Uterus (tissue), 3 donors: ENCODE measurements at regions not wholly inside any gene's neighbourhood (a gene's known extent, or its start where the extent isn't known, plus 50 kb on each side); places are given as distances from the start of the nearest gene placed in this dataset.

ENCODE experiments used
- DNase-seq, 2 donors: peaks; one replicate each; pipeline ENCODE4 v3.0.0-alpha.2; 2019 to 2020
- H3K27ac ChIP-seq, 2 donors: fragments of 200-600 bp; sonication (generic); 1 replicate in 1 of 2; 2 replicates in 1 of 2; pipeline ENCODE4 v1.5.1; 2016 to 2018
- H3K27me3 ChIP-seq, 2 donors: fragments of 200-600 bp; sonication (generic); one replicate each; pipeline ENCODE4 v1.5.1; 2018 to 2019; ENCODE audit warnings: control low read depth in 1 of 2
- H3K36me3 ChIP-seq, 2 donors: fragments of 200-600 bp; sonication (generic); one replicate each; pipeline ENCODE4 v1.5.1; 2019; ENCODE audit warnings: control low read depth in 1 of 2
- H3K4me1 ChIP-seq, 2 donors: fragments of 200-600 bp; sonication (generic); one replicate each; pipeline ENCODE4 v1.5.1; 2018 to 2019; ENCODE audit warnings: control low read depth in 1 of 2
- H3K4me3 ChIP-seq, 2 donors: fragments of 200-600 bp; sonication (generic); 1 replicate in 1 of 2; 2 replicates in 1 of 2; pipeline ENCODE4 v1.5.1; 2018 to 2019; ENCODE audit warnings: mild to moderate bottlenecking in 1 of 2
- H3K9me3 ChIP-seq, 2 donors: fragments of 200-600 bp; sonication (generic); one replicate each; pipeline ENCODE4 v1.5.1; 2019; ENCODE audit warnings: control low read depth in 1 of 2
- CTCF ChIP-seq, 4 experiments: fragments of 200-600 bp in 2 of 4; fragments of 450-650 bp in 2 of 4; sonication (generic) in 2 of 4; IDR thresholded peaks; one replicate each; pipeline ENCODE4 v1.5.1; 2016 to 2019; ENCODE audit warnings: antibody characterized with exemption in 4 of 4, mild to moderate bottlenecking in 2 of 4, moderate library complexity in 1 of 4
- POLR2A ChIP-seq, 2 donors: fragments of 450-650 bp; IDR thresholded peaks; one replicate each; pipeline ENCODE4 v1.6.1; 2016; ENCODE audit warnings: antibody characterized with exemption in 2 of 2, mild to moderate bottlenecking in 1 of 2, moderate library complexity in 1 of 2
- intact Hi-C: fragments of 100-400 bp; cut with DNase I; formaldehyde crosslinking; loops from one replicate; pipeline ENCODE4 v1.15.1; 2023; ENCODE audit warnings: low total_unique reads
- donor health status: DM: yes; HTN: yes; CAD: no.

- H3K27me3 ChIP-seq: no peaks in the 10 kb centered on the region
- H3K9me3 ChIP-seq: no peaks in the 10 kb centered on the region
- TF ChIP-seq POLR2A (IDR thresholded peaks at IDR 0.05) (no peak), CTCF (IDR thresholded peaks at IDR 0.05) (no peak)
- no peak overlapping the region for H3K4me3 ChIP-seq
- no peak for DNase-seq
- intact Hi-C loops: no loop called here
- H3K36me3 ChIP-seq: no peaks in the 10 kb centered on the region
- H3K27ac ChIP-seq: no peak overlapping the region
- no peaks in the 10 kb centered on the region for H3K4me1 ChIP-seq
Measured at GRCh38 chr7:156192921-156193320, 380.7 kb upstream of the SHH start.

- H3K27ac ChIP-seq: no peak overlapping the region
- no peaks in the 10 kb centered on the region for H3K27me3 ChIP-seq
- intact Hi-C loops: no loop called here
- H3K36me3 ChIP-seq: no peaks in the 10 kb centered on the region
- H3K9me3 ChIP-seq: no peaks in the 10 kb centered on the region
- DNase-seq: no peak
- H3K4me1 ChIP-seq: no peaks in the 10 kb centered on the region
- H3K4me3 ChIP-seq: no peak overlapping the region
- TF ChIP-seq CTCF (IDR thresholded peaks at IDR 0.05) (no peak), POLR2A (IDR thresholded peaks at IDR 0.05) (no peak)
Measured at GRCh38 chr7:156191090-156191489, 378.8 kb upstream of the SHH start.

GRCh38 chr7:156185076-156185475 is 372.8 kb upstream of the SHH start:
- no peak for DNase-seq
- Histone ChIP-seq H3K9me3 (no peaks in the 10 kb centered on the region), H3K4me1 (no peaks in the 10 kb centered on the region), H3K4me3 (no peak overlapping the region), H3K27ac (no peak overlapping the region), H3K27me3 (no peaks in the 10 kb centered on the region), H3K36me3 (no peaks in the 10 kb centered on the region)
- TF ChIP-seq POLR2A (IDR thresholded peaks at IDR 0.05) (no peak), CTCF (IDR thresholded peaks at IDR 0.05) (no peak)
- intact Hi-C loops: no loop called here

- intact Hi-C loops: no loop called here
- Histone ChIP-seq H3K4me3 (no peak overlapping the region), H3K27me3 (no peaks in the 10 kb centered on the region), H3K27ac (no peak overlapping the region), H3K36me3 (no peaks in the 10 kb centered on the region), H3K4me1 (no peaks in the 10 kb centered on the region), H3K9me3 (no peaks in the 10 kb centered on the region)
- TF ChIP-seq CTCF (IDR thresholded peaks at IDR 0.05): no peak
- TF ChIP-seq POLR2A (IDR thresholded peaks at IDR 0.05): no peak
- no peak for DNase-seq
Measured at GRCh38 chr7:156184164-156184563, 371.9 kb upstream of the SHH start.

- intact Hi-C loops: no loop called here
- DNase-seq: no peak
- Histone ChIP-seq H3K27me3 (no peaks in the 10 kb centered on the region), H3K36me3 (no peaks in the 10 kb centered on the region), H3K4me1 (no peaks in the 10 kb centered on the region), H3K9me3 (no peaks in the 10 kb centered on the region), H3K27ac (no peak overlapping the region), H3K4me3 (no peak overlapping the region)
- TF ChIP-seq POLR2A (IDR thresholded peaks at IDR 0.05) (no peak), CTCF (IDR thresholded peaks at IDR 0.05) (no peak)
Measured at GRCh38 chr7:156180451-156181229, 368.4 kb upstream of the SHH start.
